H9 (cell line): ENCODE measurements at regions not wholly inside any gene's neighbourhood (a gene's known extent, or its start where the extent isn't known, plus 50 kb on each side); places are given as distances from the start of the nearest gene placed in this dataset.

Experiments used
- DNase-seq: peaks from one replicate; pipeline ENCODE4 v3.0.0-alpha.2; 2017
- H2AFZ ChIP-seq: one replicate; pipeline ENCODE4 v1.6.1; 2013; ENCODE audit warnings: mild to moderate bottlenecking, low read length, control low read depth, moderate library complexity
- H2AK5ac ChIP-seq: 2 replicates; pipeline ENCODE4 v1.6.1; 2013; ENCODE audit warnings: low read length, control low read depth, mixed read lengths; ENCODE audit not compliant: insufficient read length
- H2BK120ac ChIP-seq: one replicate; pipeline ENCODE4 v1.6.1; 2013; ENCODE audit warnings: low read depth, mild to moderate bottlenecking, low read length, control low read depth, inconsistent platforms; ENCODE audit not compliant: poor library complexity, severe bottlenecking
- H2BK12ac ChIP-seq: 2 replicates; pipeline ENCODE4 v1.6.1; 2013; ENCODE audit warnings: low read length, control low read depth, mixed read lengths, low read depth; ENCODE audit not compliant: insufficient read length
- H2BK15ac ChIP-seq: 2 replicates; pipeline ENCODE4 v1.6.1; 2013; ENCODE audit warnings: low read depth, low read length, control low read depth
- H2BK20ac ChIP-seq: one replicate; pipeline ENCODE4 v1.6.1; 2013; ENCODE audit warnings: low read depth, mild to moderate bottlenecking, low read length, control low read depth, inconsistent platforms; ENCODE audit not compliant: poor library complexity, severe bottlenecking
- H2BK5ac ChIP-seq: 2 replicates; pipeline ENCODE4 v1.6.1; 2013; ENCODE audit warnings: low read length, control low read depth, mixed read lengths; ENCODE audit not compliant: insufficient read length
- H3K14ac ChIP-seq: 2 replicates; pipeline ENCODE4 v1.6.1; 2013; ENCODE audit warnings: low read length, control low read depth; ENCODE audit not compliant: insufficient read depth
- H3K18ac ChIP-seq: 2 replicates; pipeline ENCODE4 v1.6.1; 2013; ENCODE audit warnings: low read depth, mild to moderate bottlenecking, mixed read lengths, low read length, control low read depth; ENCODE audit not compliant: insufficient read length
- H3K23ac ChIP-seq: 2 replicates; pipeline ENCODE4 v1.6.1; 2013; ENCODE audit warnings: low read length, control low read depth, mixed read lengths, low read depth; ENCODE audit not compliant: insufficient read length
- H3K23me2 ChIP-seq: 2 replicates; pipeline ENCODE4 v1.6.1; 2013; ENCODE audit warnings: low read depth, mild to moderate bottlenecking, mixed read lengths, low read length, control low read depth; ENCODE audit not compliant: insufficient read length, poor library complexity, severe bottlenecking
- H3K27ac ChIP-seq: 2 replicates; pipeline ENCODE4 v1.5.1; 2013; ENCODE audit warnings: low read length, control low read depth, mixed read lengths, low read depth; ENCODE audit not compliant: insufficient read length
- H3K27me3 ChIP-seq: 2 replicates; pipeline ENCODE4 v1.6.1; 2013; ENCODE audit warnings: low read length, control low read depth, inconsistent platforms; ENCODE audit not compliant: insufficient read depth
- H3K4ac ChIP-seq: 2 replicates; pipeline ENCODE4 v1.6.1; 2013; ENCODE audit warnings: low read depth, mild to moderate bottlenecking, control low read depth, inconsistent platforms, low read length, moderate library complexity
- H3K4me1 ChIP-seq: 2 replicates; pipeline ENCODE4 v1.6.1; 2013; ENCODE audit warnings: low read length, control low read depth, inconsistent platforms; ENCODE audit not compliant: insufficient read depth
- H3K4me2 ChIP-seq: 2 replicates; pipeline ENCODE4 v1.6.1; 2013; ENCODE audit warnings: low read length, control low read depth, mixed read lengths; ENCODE audit not compliant: insufficient read length, insufficient read depth
- H3K56ac ChIP-seq: 2 replicates; pipeline ENCODE4 v1.6.1; 2013; ENCODE audit warnings: low read depth, mild to moderate bottlenecking, mixed read lengths, low read length, control low read depth; ENCODE audit not compliant: insufficient read length
- H3K79me1 ChIP-seq: 2 replicates; pipeline ENCODE4 v1.6.1; 2013; ENCODE audit warnings: low read depth, mild to moderate bottlenecking, moderate library complexity, low read length, control low read depth, inconsistent platforms; ENCODE audit not compliant: insufficient read depth, poor library complexity, severe bottlenecking
- H3K79me2 ChIP-seq: 2 replicates; pipeline ENCODE4 v1.6.1; 2013; ENCODE audit warnings: low read length, control low read depth, inconsistent platforms; ENCODE audit not compliant: insufficient read depth
- H3K9ac ChIP-seq: 2 replicates; pipeline ENCODE4 v1.6.1; 2013; ENCODE audit warnings: low read length, control low read depth, mixed read lengths; ENCODE audit not compliant: insufficient read length; ENCODE audit errors: extremely low read depth
- H3K9me3 ChIP-seq: one replicate; pipeline ENCODE4 v1.6.1; 2013; ENCODE audit warnings: low read depth, low read length, inconsistent platforms; ENCODE audit not compliant: control insufficient read depth
- H3T11ph ChIP-seq: one replicate; pipeline ENCODE4 v1.6.1; 2013; ENCODE audit warnings: mild to moderate bottlenecking, low read length, control low read depth, inconsistent platforms
- H4K20me1 ChIP-seq: one replicate; pipeline ENCODE4 v1.6.1; 2013; ENCODE audit not compliant: control insufficient read depth, insufficient read length, insufficient read depth
- H4K5ac ChIP-seq: 2 replicates; pipeline ENCODE4 v1.6.1; 2013; ENCODE audit warnings: low read depth, mild to moderate bottlenecking, mixed read lengths, low read length, control low read depth; ENCODE audit not compliant: insufficient read length
- H4K8ac ChIP-seq: replicated peaks from 2 replicates; pipeline ENCODE4 v1.6.1; 2013; ENCODE audit warnings: low read length, control low read depth, mixed read lengths, low read depth; ENCODE audit not compliant: insufficient read length
- H4K91ac ChIP-seq: 2 replicates; pipeline ENCODE4 v1.6.1; 2013; ENCODE audit warnings: low read depth, mild to moderate bottlenecking, moderate library complexity, mixed read lengths, low read length, control low read depth; ENCODE audit not compliant: insufficient read length
- H3K27ac Mint-ChIP-seq, 3 experiments: 2 replicates in 2 of 3; 3 replicates in 1 of 3; pipeline ENCODE4 v1.8.0; 2020 to 2021; ENCODE audit warnings: mixed read lengths in 3 of 3, mild to moderate bottlenecking in 1 of 3, moderate library complexity in 1 of 3
- H3K27me3 Mint-ChIP-seq: 2 replicates; pipeline ENCODE4 v1.8.0; 2021; ENCODE audit warnings: low read depth, mild to moderate bottlenecking, moderate library complexity, mixed read lengths
- H3K36me3 Mint-ChIP-seq, 3 experiments: 2 replicates in 2 of 3; 3 replicates in 1 of 3; pipeline ENCODE4 v1.8.0; 2020 to 2021; ENCODE audit warnings: low read depth in 3 of 3, mixed read lengths in 3 of 3; ENCODE audit not compliant: insufficient read depth in 1 of 3
- H3K4me1 Mint-ChIP-seq, 2 experiments: 2 replicates each; pipeline ENCODE4 v1.8.0; 2020; ENCODE audit warnings: mixed read lengths in 2 of 2
- H3K4me3 Mint-ChIP-seq, 2 experiments: 2 replicates in 1 of 2; 3 replicates in 1 of 2; pipeline ENCODE4 v1.8.0; 2020 to 2021; ENCODE audit warnings: mild to moderate bottlenecking in 2 of 2, mixed read lengths in 2 of 2, moderate library complexity in 1 of 2
- H3K9me3 Mint-ChIP-seq, 2 experiments: 2 replicates in 1 of 2; 3 replicates in 1 of 2; pipeline ENCODE4 v1.8.0; 2020; ENCODE audit warnings: mild to moderate bottlenecking in 2 of 2, mixed read lengths in 2 of 2, moderate library complexity in 1 of 2
- CTCF ChIP-seq: fragments of 200-600 bp; sonication (generic); conservative IDR thresholded peaks from 3 replicates; pipeline ENCODE4 v1.8.0; 2021; ENCODE audit warnings: antibody characterized with exemption, mild to moderate bottlenecking
- WGBS: extraction: QIAGEN DNeasy Blood & Tissue Kit; methylation state at CpG from one replicate; pipeline ENCODE4 v1.1.7; 2013; ENCODE audit warnings: missing lambda C conversion rate, low lambda C conversion rate, mixed read lengths; ENCODE audit not compliant: insufficient read length; ENCODE audit errors: extremely low coverage; 5-methylcytosine and 5-hydroxymethylcytosine counted together

- peaks cover 3% of the 10 kb centered on the region for H3K27me3 Mint-ChIP-seq
- no peak overlapping the region for H3K4me3 Mint-ChIP-seq
- no peak overlapping the region for H3K14ac ChIP-seq
- no peaks in the 10 kb centered on the region for H4K20me1 ChIP-seq
- no peaks in the 10 kb centered on the region for H3K27me3 ChIP-seq
- no peak overlapping the region for H3K4me2 ChIP-seq
- H2AFZ ChIP-seq = no peak overlapping the region
- H4K5ac ChIP-seq = no peak overlapping the region
- no CpG with 5 or more reads among the region's 1 CpG for WGBS
- DNase-seq = peak; percentile 62
- no peak overlapping the region for H3K9ac ChIP-seq
- H2BK12ac ChIP-seq = no peak overlapping the region
- peak; percentile 45; the same call in 2 of the 3 replicates for TF ChIP-seq CTCF
- H4K91ac ChIP-seq = no peak overlapping the region
- H2BK15ac ChIP-seq = no peak overlapping the region
- H3K27ac ChIP-seq = no peak overlapping the region
- no peak overlapping the region for H3K4ac ChIP-seq
- H3K9me3 ChIP-seq = no peaks in the 10 kb centered on the region
- H3K79me1 ChIP-seq = no peaks in the 10 kb centered on the region
- no peaks in the 10 kb centered on the region for H3K23me2 ChIP-seq
- H3K36me3 Mint-ChIP-seq = peaks cover 0 to 4% (median 1%) of the 10 kb centered on the region in 3 experiments; a peak in 2 of 7 replicates
- H2BK20ac ChIP-seq = no peak overlapping the region
- no peak overlapping the region for H3K18ac ChIP-seq
- H4K8ac ChIP-seq = no peak overlapping the region
- H3K4me1 Mint-ChIP-seq = no peaks in the 10 kb centered on the region; a peak in 1 of 4 replicates
- peaks cover under 1 to 5% of the 10 kb centered on the region in 2 experiments; a peak in 4 of 5 replicates for H3K9me3 Mint-ChIP-seq
- H3T11ph ChIP-seq = no peak overlapping the region
- H3K4me1 ChIP-seq = no peaks in the 10 kb centered on the region
- no peak overlapping the region for H3K56ac ChIP-seq
- H3K23ac ChIP-seq = no peak overlapping the region
- H2BK120ac ChIP-seq = no peak overlapping the region
- H2BK5ac ChIP-seq = no peak overlapping the region
- no peaks in the 10 kb centered on the region for H3K79me2 ChIP-seq
- no peak overlapping the region for H3K27ac Mint-ChIP-seq
- H2AK5ac ChIP-seq = no peak overlapping the region
These were observed 375.3 kb upstream of the CDH5 start for GRCh38 chr16:65991149-65991701.
